Right lung (tissue), 2 donors: ENCODE measurements at regions not wholly inside any gene's neighbourhood (a gene's known extent, or its start where the extent isn't known, plus 50 kb on each side); places are given as distances from the start of the nearest gene placed in this dataset.
"Not testable (repeated sequence)": the region's sequence is repeated elsewhere in the genome, so short reads cannot be mapped to it uniquely, and the experiment has no call there.

ENCODE experiments used
- DNase-seq, 2 donors: peaks; one replicate each; pipeline ENCODE4 v3.0.0-alpha.2; 2013

DNA sequence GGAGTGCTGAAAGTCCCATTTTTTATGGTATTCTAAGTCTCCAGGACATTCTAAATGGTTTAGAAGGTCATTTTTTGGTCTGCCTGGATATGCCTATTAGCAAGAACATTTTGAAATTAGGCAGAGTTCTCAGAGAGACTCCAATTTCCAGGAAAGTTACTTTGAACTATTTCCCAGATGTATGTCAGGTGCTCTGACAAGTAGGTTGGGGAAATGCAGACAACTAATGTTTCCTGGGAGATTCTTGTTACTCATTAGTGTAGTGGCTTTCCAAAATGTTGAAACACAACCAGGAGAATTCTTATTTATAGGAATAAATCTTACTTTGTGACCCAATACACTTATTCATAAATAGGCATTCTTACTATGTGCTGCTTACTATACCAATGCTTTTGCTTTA, 268.4 kb downstream of the ZNF37A start:
- not testable (repeated sequence) for DNase-seq

DNA sequence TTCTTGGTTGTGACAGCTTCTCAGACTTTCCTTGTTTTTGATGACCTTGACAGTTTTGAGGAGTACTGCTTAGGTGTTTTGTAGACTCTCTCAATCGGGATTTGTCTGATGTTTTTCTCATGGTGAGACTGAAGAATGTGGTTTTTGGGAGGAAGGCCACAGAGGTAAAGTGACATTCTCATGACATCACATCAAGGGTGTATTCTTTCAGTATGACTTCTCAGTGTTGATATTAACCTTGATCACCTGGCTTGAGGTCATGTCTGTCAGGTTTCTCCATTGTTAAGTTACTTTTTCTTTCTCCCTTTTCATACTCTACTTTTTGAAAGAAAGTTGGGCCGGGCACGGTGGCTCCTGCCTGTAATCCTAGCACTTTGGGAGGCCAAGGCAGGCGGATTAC, 269.9 kb downstream of the ZNF37A start:
- DNase-seq: not testable (repeated sequence)

DNA sequence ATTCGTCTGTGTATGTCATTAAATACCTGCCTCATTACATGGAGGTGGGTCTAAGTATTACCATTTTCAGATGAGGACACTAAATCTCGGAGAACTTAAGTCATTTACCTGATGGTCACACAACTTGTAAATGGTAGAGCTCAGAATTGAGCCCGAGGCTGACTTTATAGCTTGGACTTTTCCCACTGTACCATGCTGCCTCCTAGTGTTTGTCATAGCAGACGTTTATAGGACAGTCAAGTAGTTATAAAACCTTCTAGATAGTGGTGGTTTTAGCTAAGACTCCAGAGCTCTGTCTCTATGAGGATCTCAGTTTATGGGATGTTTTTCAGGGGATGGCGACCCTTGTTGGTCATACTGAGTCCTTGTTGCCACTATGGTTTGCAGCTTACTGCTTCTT, 271.8 kb downstream of the ZNF37A start:
- DNase-seq: peak in 1 of 2 donors; percentile 9

DNA sequence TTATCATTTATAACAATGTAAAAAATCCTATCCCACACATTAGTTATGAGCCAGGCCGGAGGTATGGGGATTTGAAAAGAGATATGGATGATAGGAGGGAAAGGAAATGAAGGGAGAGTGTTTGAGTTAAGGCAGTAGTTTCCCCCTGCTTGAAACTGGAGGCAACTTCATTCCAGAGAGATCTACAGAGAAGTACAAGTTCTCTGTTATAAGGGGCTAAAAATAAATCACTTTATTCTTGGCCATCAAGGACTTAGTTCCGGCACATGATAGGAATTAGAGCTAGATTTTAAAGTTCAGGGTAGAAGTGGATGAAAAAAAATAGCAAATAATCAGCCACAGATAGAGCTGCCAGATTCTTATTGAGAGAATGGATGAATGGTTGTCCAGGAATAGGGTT, 289.7 kb downstream of the ZNF37A start:
- not testable (repeated sequence) for DNase-seq

DNA sequence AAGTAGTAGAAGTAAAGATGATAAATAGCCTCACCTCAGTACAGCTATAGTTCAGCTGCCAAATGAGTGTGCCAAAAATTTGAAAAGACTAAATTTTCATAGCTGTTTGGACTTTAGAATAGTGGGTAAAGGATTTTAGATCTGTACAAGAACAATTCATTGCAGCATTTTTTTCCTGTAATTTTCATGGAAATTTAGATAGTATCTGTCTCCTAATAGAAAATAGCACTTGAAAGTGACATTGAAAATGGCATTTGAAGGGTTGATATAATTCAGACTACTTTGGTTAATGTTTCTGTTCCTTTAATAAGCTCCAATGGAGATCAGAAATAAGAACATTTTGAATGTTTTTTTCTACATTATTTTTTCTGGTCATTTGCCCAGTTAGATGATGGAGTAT, 292.7 kb downstream of the ZNF37A start:
- DNase-seq: not testable (repeated sequence)

DNA sequence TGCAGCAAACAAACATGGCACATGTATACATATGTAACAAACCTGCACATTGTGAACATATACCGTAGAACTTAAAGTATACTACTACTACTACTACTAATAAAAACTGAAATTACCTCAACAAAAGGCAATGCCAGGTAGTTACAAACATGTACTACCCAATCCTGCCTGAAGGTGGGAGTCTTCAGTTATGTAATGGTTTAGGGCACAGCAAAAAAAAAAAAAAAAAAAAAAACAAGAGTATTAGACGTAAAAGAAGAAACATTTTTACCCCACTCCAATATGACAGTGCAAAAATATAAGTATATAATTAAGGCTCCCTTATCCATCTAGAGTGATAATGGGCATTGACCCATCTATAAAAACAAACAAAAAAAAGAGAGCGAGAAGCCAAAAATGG, 296.6 kb downstream of the ZNF37A start:
- not testable (repeated sequence) for DNase-seq

DNA sequence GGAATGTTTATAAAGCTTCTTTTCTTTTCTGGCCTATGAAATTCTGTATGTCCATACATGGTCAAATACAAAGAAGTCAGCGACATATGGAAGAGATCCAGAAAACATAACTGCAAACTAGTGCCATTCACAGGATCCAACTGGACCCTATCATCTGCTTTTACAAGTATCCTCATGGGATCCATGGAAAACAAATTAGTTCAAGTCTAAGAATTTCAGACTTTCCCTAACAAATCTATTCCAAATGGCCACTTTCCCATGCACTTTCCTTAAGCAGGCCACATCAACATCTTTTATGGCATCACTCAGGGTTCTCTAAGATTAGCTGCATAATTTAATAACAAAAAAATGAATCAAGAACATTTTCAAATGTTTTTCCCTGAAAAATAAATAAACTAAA, 301.3 kb downstream of the ZNF37A start:
- not testable (repeated sequence) for DNase-seq

DNA sequence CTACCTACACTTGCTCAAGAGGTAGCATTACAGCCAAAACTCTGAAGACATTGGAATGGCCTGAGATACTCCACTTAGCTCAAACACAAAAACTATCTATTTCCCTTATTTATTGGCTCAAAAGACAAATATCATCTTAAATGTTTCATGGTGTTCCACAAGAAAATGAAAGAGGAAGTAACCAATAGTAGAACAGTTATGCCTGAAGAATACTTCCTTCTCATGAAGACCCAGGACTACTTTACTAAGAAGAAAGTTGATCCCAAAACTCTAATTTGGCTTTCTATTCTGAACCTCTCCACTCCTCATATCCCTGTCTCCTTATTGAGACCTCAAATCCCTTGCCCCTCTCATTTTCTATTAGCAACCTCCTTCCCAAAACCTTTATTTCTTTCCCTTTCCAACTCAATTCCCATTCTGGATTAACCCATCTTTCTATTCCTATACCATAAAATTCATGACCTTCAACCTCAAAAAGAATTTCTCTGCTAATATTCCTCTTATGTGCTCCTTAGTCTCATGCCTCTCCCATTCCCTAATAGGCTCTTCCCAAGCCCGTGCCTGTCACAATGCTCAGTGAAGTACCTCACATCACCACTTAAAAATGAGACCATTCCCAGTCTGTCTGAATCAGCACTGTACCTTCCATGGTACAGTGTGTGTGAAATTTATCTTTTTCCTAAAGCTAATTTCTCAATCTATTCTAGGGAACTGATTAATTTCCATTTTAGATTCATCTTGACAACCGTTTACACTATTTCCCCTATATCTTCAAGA, 302.2 kb downstream of the ZNF37A start:
- DNase-seq: not testable (repeated sequence)

DNA sequence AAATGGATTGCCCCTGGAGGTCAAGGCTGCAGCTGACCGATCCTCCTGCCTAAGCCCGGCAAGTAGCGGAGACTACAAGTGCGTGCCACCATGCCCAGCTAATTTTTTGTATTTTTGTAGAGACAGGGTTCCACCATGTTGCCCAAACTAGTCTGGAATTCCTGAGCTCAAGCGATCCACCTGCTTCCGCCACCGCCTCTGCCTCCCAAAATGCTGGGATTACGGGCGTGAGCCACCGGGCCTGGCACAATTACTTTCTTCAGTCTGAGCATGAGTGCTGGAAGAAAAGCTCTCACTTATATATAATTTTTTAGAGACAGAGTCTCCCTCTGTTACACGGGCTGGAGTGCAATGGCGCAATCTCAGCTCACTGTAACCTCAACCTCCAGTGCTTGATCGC, 307.4 kb downstream of the ZNF37A start:
- not testable (repeated sequence) for DNase-seq

DNA sequence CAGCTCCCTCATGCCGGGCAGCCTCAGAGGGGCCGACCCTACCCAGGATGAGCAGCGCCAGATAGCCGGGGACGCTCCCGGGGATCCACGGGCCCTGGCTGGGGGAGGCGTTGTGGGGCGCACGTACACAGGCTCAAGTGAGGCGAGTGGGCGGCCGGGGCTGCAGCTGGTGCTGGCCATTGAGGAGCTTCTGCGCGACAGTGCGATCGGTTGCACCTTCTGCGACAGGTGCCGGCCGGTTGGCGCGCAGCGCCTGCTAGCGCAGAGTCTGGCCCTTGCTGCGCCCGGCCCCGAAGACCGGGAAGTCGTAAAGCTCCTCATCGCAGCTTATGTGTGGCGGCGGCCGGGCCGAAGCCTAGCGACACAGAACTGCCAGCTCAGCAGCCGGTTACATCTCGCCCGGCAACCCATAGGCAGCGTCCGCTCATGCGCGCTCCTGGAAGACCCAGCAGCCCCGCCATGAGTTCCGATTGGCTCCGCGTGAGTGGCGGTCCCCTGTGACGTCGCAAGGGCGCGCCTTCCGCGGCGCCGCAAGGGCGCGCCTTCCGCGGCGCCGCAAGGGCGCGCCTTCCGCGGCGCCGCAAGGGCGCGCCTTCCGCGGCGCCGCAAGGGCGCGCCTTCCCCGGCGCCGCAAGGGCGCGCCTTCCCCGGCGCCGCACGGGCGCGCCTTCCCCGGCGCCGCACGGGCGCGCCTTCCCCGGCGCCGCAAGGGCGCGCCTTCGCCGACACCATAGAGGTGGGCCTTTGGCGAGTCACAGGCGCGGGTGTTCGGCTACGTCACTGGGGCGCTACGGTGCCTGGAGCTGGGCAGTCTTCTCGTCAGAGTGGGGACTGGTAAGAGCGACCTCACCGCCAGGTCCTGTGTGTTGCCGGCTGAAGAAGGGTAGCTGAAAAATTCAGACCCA, 308.6 kb downstream of the ZNF37A start:
- peak; percentile 90 to 95 for DNase-seq

DNA sequence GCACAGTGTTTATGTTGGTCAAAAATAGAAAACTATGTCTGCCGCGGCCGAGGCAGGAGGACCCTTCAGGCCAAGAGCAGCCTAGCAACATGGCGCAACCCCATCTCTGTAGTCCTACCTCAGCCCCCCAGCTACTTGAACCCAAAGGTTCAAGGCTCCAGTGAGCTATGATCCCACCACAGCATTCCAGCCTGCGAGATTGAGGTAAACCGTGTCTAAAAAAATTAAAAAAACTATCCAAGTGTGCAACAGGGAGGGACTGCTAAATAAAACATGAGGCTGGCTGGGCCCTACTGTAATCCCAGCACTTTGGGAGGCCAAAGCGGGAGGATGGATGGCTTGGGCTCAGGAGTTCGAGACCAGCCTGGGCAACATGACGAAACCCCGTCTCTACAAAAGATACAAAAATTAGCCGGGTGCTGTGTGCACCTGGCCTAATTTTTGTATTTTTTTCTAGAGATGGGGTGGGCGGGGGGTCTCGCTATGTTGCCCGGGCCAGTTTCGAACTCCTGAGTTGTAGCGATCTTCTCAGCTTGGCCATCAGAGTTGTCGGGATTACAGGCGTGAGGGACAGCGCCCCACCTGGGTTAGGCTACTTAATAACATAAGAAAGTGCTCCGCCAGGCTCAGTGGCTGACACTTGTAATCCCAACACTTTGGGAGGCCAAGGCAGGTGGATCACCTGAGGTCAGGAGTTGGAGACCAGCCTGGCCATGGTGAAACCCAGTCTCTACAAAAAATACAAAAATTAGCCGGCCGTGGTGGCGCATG, 309.4 kb downstream of the ZNF37A start:
- DNase-seq: peak; percentile 31 to 33

DNA sequence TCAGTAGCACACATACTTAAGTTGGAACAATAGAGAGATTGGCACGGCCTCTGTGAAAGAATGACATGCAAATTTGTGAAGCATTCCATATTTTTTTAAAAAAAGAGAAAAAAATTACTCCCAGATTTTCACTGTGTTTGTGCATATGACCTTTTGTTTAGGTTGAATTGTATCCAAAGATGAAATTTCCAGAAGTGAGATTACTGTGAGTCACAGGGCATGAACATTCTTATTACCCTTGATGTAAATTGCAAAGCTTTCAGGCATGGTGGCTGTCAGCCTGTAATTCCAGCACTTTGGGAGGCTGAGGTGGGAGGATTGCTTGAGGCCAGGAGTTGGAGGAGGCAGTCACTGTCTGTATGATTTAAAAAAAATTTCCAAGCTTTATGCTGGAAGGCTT, 329.5 kb downstream of the ZNF37A start:
- DNase-seq: not testable (repeated sequence)

DNA sequence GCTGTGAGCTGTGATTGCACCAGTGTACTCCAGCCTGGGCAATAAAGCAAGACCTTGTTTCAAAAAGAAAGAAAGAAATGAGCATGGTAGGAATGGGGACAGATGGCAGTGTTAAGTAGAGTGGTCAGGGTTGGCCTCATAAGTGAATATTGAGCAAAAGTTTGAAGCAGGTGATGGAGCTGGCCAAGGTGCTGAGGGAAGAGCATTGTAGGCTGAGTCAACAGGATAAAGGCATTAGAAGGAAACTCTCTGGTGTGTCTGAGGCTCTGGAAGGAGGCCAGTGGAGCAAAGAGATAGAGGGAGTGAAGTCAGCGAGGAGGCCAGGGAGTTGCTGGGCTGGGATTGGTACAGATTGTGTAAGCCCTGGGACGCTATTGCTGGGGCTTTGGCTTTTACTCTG, 336.1 kb downstream of the ZNF37A start:
- DNase-seq: not testable (repeated sequence)

DNA sequence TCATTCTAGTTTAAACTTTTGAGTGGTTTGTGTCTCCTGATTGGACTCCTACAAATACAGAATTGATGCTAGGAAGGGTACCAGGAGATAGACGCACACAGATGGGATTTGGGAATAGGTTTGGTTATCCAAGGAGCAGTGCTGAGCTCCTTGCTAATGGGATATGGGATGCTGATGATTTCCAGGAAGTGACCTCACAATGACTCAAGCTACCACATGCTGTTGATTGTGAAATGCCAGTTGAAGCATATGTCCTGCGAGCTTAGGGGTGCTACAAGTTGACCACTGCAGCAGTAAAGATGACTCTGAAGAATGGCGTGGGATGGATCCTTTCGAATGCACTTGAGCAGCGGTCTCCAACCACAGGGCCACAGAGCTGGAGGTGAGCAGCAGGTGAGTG, 343.2 kb downstream of the ZNF37A start:
- not testable (repeated sequence) for DNase-seq

DNA sequence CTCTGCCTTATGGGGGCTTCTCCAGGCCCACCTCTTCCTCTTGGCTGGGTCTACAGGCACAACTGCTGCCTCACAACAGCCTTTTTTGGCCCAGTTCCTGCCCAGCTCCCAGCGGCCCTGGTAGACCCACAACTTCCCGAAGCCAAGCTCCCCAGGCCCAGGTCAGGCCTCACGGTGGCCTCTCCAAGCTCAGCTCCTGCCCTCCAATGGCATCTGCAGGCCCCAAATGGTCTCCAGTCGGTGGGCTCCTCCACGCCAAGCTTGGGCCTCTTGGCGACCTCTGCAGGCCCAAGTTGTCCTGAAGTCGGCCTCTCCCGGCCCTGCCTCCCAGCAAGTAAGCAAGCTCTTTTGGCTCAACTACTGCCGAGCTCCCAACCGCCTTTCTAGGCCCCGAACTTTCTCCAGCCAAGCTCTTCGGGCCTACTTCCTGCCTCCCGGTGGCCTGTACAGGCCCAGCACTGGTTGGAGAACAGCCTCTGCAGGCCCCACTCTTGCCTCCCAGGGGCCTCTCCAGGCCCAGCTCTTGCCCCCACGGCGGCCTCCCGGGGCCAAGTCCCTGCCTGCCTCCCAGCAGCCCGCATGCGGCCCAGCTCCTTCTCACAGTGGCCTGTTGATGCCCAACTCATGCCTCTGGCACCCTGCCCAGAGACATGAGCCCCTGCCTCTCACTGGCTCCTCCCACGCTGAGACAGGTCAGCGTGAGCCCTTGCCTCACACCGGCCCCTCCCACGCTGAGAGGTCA, 354.6 kb downstream of the ZNF37A start:
- not testable (repeated sequence) for DNase-seq

DNA sequence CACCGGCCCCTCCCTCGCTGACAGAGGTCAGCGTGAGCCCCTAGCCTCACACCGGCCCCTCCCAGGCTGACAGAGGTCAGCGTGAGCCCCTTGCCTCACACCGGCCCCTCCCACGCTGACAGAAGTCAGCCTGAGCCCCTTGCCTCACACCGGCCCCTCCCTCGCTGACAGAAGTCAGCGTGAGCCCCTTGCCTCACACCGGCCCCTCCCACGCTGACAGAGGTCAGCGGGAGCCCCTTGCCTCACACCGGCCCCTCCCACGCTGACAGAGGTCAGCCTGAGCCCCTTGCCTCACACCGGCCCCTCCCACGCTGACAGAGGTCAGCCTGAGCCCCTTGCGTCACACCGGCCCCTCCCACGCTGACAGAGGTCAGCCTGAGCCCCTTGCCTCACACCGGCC, 355.5 kb downstream of the ZNF37A start:
- DNase-seq: not testable (repeated sequence)

DNA sequence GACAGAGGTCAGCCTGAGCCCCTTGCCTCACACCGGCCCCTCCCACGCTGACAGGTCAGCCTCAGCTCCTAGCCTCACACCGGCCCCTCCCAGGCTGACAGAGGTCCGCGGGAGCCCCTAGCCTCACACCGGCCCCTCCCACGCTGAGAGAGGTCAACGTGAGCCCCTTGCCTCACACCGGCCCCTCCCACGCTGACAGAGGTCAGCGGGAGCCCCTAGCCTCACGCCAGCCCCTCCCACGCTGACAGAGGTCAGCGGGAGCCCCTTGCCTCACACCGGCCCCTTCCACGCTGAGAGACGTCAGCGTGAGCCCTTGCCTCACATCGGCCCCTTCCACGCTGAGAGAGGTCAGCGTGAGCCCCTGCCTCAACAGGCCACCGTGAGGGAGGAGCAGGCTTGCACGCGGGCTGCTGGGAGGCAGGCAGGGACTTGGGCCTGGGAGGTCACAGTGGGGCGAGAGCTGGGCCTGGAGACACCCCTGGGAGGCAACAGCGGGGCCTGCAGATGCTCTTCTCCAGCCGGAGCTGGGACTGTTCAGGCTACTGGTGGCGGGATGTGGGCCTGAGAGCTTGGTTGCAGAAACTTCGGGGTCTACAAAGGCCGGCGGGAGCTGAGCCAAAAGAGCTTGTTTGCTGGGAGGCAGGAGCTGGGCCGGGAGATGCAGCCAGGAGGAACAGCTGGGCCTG, 356.4 kb downstream of the ZNF37A start:
- DNase-seq: not testable (repeated sequence)

DNA sequence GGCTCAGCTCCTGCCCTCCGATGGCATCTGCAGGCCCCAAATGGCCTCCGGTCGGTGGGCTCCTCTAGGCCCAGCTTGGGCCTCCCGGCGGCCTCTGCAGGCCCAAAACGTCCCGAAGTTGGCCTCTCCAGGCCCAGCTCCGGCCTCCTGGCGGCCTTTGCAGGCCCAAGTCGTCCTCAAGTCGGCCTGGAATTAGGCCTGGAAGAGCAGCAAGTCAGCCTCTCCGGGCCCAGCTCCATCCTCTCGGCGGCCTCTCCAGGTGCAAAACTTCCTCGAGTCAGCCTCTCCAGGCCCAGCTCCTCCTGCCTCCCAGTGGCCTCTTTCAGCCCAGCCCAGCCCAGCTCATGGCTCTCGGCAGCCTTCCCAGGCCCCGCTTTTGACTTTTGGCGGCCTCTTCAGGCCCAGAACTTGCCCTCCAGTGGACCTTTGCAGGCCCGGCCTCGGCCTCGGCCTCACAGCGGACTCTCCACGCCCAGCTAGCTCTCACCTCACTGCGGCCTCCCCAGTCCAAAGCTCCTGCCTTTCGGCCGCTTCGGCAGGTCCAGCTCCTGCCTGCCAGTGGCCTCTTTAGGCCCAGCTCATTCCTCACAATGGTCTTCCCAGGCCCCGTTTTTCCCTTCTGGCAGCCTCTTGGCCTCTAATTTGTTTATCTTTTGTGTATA, 357.3 kb downstream of the ZNF37A start:
- not testable (repeated sequence) for DNase-seq
